ENCODE measurements at regions not wholly inside any gene's neighbourhood (a gene's known extent, or its start where the extent isn't known, plus 50 kb on each side); places are given as distances from the start of the nearest gene placed in this dataset.

GRCh38 chr6:170200458-170200891, 90.4 kb downstream of the DLL1 start:
- TF ChIP-seq, protein P1, sequence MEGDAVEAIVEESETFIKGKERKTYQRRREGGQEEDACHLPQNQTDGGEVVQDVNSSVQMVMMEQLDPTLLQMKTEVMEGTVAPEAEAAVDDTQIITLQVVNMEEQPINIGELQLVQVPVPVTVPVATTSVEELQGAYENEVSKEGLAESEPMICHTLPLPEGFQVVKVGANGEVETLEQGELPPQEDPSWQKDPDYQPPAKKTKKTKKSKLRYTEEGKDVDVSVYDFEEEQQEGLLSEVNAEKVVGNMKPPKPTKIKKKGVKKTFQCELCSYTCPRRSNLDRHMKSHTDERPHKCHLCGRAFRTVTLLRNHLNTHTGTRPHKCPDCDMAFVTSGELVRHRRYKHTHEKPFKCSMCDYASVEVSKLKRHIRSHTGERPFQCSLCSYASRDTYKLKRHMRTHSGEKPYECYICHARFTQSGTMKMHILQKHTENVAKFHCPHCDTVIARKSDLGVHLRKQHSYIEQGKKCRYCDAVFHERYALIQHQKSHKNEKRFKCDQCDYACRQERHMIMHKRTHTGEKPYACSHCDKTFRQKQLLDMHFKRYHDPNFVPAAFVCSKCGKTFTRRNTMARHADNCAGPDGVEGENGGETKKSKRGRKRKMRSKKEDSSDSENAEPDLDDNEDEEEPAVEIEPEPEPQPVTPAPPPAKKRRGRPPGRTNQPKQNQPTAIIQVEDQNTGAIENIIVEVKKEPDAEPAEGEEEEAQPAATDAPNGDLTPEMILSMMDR (IDR thresholded peaks at IDR 0.05; ENCODE audit: insufficient read depth, low read length, poor library complexity, severe bottlenecking) = no peak
- no peak for TF ChIP-seq EZH2phosphoT487 (conservative IDR thresholded peaks at IDR 0.05; ENCODE audit: low read length)

Measured in SU-DHL-6 (cell line).